Thoracic aorta (tissue), 2 donors: ENCODE measurements at regions not wholly inside any gene's neighbourhood (a gene's known extent, or its start where the extent isn't known, plus 50 kb on each side); places are given as distances from the start of the nearest gene placed in this dataset.

Experiments
- ATAC-seq: fragments of 150-250 bp; one replicate; pipeline ENCODE4 v1.8.0; 2017; ENCODE audit warnings: low read depth; ENCODE audit not compliant: insufficient number of reproducible peaks, low FRiP score
- DNase-seq: peaks from one replicate; pipeline ENCODE4 v3.0.0-alpha.2; 2020; ENCODE audit warnings: low spot score
- H3K27ac ChIP-seq, 2 donors: fragments of 200-600 bp; sonication (generic); 1 replicate in 1 of 2; 2 replicates in 1 of 2; pipeline ENCODE4 v1.5.1; 2016; ENCODE audit warnings: mild to moderate bottlenecking in 2 of 2, moderate library complexity in 2 of 2
- H3K27me3 ChIP-seq: fragments of 200-600 bp; sonication (generic); replicated peaks from 2 replicates; pipeline ENCODE4 v1.6.0; 2016; ENCODE audit warnings: mild to moderate bottlenecking; ENCODE audit not compliant: insufficient read depth
- H3K36me3 ChIP-seq: fragments of 200-600 bp; sonication (generic); one replicate; pipeline ENCODE4 v1.5.1; 2016
- H3K4me1 ChIP-seq, 2 donors: fragments of 200-600 bp; sonication (generic); 1 replicate in 1 of 2; 2 replicates in 1 of 2; pipeline versions ENCODE4 v1.5.1 to v1.6.0; 2016; ENCODE audit warnings: low read depth in 2 of 2, mild to moderate bottlenecking in 1 of 2; ENCODE audit not compliant: control insufficient read depth in 1 of 2
- H3K4me3 ChIP-seq: fragments of 200-600 bp; sonication (generic); 2 replicates; pipeline ENCODE4 v1.5.1; 2016; ENCODE audit warnings: mild to moderate bottlenecking
- H3K9me3 ChIP-seq: fragments of 200-600 bp; sonication (generic); 2 replicates; pipeline ENCODE4 v1.5.1; 2016
- CTCF ChIP-seq: fragments of 200-600 bp; sonication (generic); IDR thresholded peaks from one replicate; pipeline ENCODE4 v1.5.1; 2019; ENCODE audit warnings: antibody characterized with exemption

DNA sequence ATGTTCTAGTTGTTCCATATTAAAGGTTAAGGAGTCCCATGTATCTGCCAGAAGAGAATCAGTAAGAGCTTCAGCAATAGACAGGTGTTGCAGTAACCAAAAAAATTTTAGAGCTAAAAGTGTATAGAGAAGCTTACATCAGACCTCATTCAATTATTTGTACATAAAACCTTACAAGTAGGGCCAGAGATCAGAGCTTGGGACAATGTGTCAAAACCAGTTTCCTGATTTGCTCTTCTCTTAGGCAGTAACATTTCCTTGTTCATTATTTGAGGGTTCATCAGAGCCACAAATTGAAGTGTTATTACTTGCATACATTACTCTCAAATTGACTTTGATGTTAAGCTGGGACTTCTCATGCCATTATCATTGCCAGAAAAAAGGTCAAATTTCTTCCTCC, 55.5 kb upstream of the ATXN7L3B start:
- no peaks in the 10 kb centered on the region for H3K36me3 ChIP-seq
- no peak for ATAC-seq
- TF ChIP-seq CTCF: no peak
- H3K27me3 ChIP-seq: no peaks in the 10 kb centered on the region
- H3K9me3 ChIP-seq: no peaks in the 10 kb centered on the region
- no peaks in the 10 kb centered on the region for H3K4me1 ChIP-seq
- no peak overlapping the region for H3K27ac ChIP-seq
- no peak overlapping the region for H3K4me3 ChIP-seq
- no peak for DNase-seq

- Histone ChIP-seq H3K27me3 (no peaks in the 10 kb centered on the region), H3K27ac (no peak overlapping the region), H3K36me3 (no peaks in the 10 kb centered on the region), H3K4me1 (no peaks in the 10 kb centered on the region), H3K9me3 (no peaks in the 10 kb centered on the region), H3K4me3 (no peak overlapping the region)
- DNase-seq (no peak), ATAC-seq (no peak)
- TF ChIP-seq CTCF: no peak
Observed at GRCh38 chr12:74483057-74483456, 54.6 kb upstream of the ATXN7L3B start.
